Heart right ventricle (tissue), 16 donors: ENCODE measurements at regions not wholly inside any gene's neighbourhood (a gene's known extent, or its start where the extent isn't known, plus 50 kb on each side); places are given as distances from the start of the nearest gene placed in this dataset.

Experiments used
- ATAC-seq, 8 donors: fragments of 200-7000 bp; cut with Tn5 transposase; one replicate each; pipeline ENCODE4 v1.9.1; 2020; ENCODE audit warnings: mild to moderate bottlenecking in 8 of 8, moderate library complexity in 8 of 8, moderate number of reproducible peaks in 1 of 8
- DNase-seq, 2 donors: peaks; one replicate each; pipeline ENCODE4 v3.0.0-alpha.2; 2020
- H3K27ac ChIP-seq, 10 donors: fragments of 200-600 bp; sonication (generic) in 2 of 10; one replicate each; pipeline versions ENCODE4 v1.5.0 to v1.8.0; 2020 to 2022; ENCODE audit warnings: mild to moderate bottlenecking in 3 of 10
- H3K27me3 ChIP-seq, 7 donors: fragments of 200-600 bp; one replicate each; pipeline ENCODE4 v1.8.0; 2021 to 2022; ENCODE audit warnings: mild to moderate bottlenecking in 2 of 7
- H3K36me3 ChIP-seq, 9 donors: fragments of 200-600 bp; sonication (generic) in 1 of 9; one replicate each; pipeline versions ENCODE4 v1.5.0 to v1.8.0; 2020 to 2022; ENCODE audit warnings: mild to moderate bottlenecking in 2 of 9
- H3K4me1 ChIP-seq, 9 donors: fragments of 200-600 bp; sonication (generic) in 1 of 9; one replicate each; pipeline versions ENCODE4 v1.5.0 to v1.8.0; 2020 to 2022; ENCODE audit warnings: mild to moderate bottlenecking in 4 of 9
- H3K4me3 ChIP-seq, 10 donors: fragments of 200-600 bp; sonication (generic) in 2 of 10; one replicate each; pipeline versions ENCODE4 v1.5.0 to v1.8.0; 2020 to 2022; ENCODE audit warnings: mild to moderate bottlenecking in 7 of 10, moderate library complexity in 2 of 10
- H3K9me3 ChIP-seq, 11 donors: fragments of 200-600 bp in 10 of 11; sonication (generic) in 2 of 11; one replicate each; pipeline versions ENCODE4 v1.5.0 to v1.8.0; 2013 to 2022; ENCODE audit warnings: mild to moderate bottlenecking in 2 of 11, control low read depth in 1 of 11, moderate library complexity in 1 of 11
- CTCF ChIP-seq, 9 donors: fragments of 200-600 bp; sonication (generic) in 2 of 9; IDR thresholded peaks; one replicate each; pipeline versions ENCODE4 v1.5.0 to v1.8.0; 2021 to 2022; ENCODE audit warnings: antibody characterized with exemption in 9 of 9, mild to moderate bottlenecking in 5 of 9, moderate library complexity in 1 of 9
- WGBS, 2 donors: extraction: QIAGEN DNeasy Blood & Tissue Kit; methylation state at CpG; one replicate each; pipeline ENCODE4 v1.1.7; 2013; ENCODE audit warnings: inconsistent platforms in 1 of 2; 5-methylcytosine and 5-hydroxymethylcytosine counted together
- intact Hi-C, 10 donors: fragments of 100-400 bp; cut with DNase I; formaldehyde crosslinking; loops; one replicate each; pipeline versions ENCODE4 v1.11.1 to v1.14.2; 2022
- donor health status: Arrhythmogenic right ventricular cardiomyopathy.
- donor health status: ischemic (EF 13 %, LVEDD 7.1; RV severe dilation, severe dysfunction).
- donor health status: healthy with polysubstance abuse.
- donor health status: DM: no; HTN: yes; CAD: no.
- donor health status: DM: no; HTN: no; CAD: no.
- donor health status: ischemic (EF 25% LVEDD 6.9; RV normal size, moderate dysfunction).
- donor health status: ischemic (EF 25% LVEDD 5.7; RV mildly dilated, moderate dysfunction).
- donor health status: healthy.
- donor health status: DM: yes; HTN: yes; CAD: no.
- donor health status: Ischemic cardiomyopathy.
- donor health status: ischemic (EF 35%, LVEDD 5.7; RV mildly dilated, moderate dysfunction).
- donor health status: nonischemic (EF 11% LVEDD 7.7; RV severe dilation, severe dysfunction).
- donor health status: DM: yes; HTN: yes; CAD: no.
- donor health status: PGD.
- donor health status: ischemic (EF 29% LVEDD 5.4; RV normal size, mild dysfunction).
- donor health status: nonischemic (EF 23%, LVEDD 6.1; RV moderate dilation, normal function).

- Histone ChIP-seq H3K27me3 (no peaks in the 10 kb centered on the region), H3K4me3 (no peak overlapping the region), H3K27ac (no peak overlapping the region), H3K4me1 (no peaks in the 10 kb centered on the region), H3K9me3 (peaks cover 0 to 14% (median 0%) of the 10 kb centered on the region in 11 donors), H3K36me3 (no peaks in the 10 kb centered on the region)
- TF ChIP-seq CTCF (IDR thresholded peaks at IDR 0.05) = no peak
- intact Hi-C loops = no loop called here
- 78 to 87% methylated on average over 4 of the region's 4 CpGs for WGBS, 2 donors
- no peak for DNase-seq
- no peak for ATAC-seq
Measured at GRCh38 chr14:86885280-86885679, 1107.7 kb downstream of the GALC start.

GRCh38 chr14:86884498-86884897, 1108.5 kb downstream of the GALC start:
- H3K27ac ChIP-seq = no peak overlapping the region
- no peak for TF ChIP-seq CTCF (IDR thresholded peaks at IDR 0.05)
- H3K27me3 ChIP-seq = no peaks in the 10 kb centered on the region
- H3K4me3 ChIP-seq = no peak overlapping the region
- H3K9me3 ChIP-seq = peaks cover 0 to 21% (median 0%) of the 10 kb centered on the region in 11 donors
- DNase-seq = no peak
- no peaks in the 10 kb centered on the region for H3K4me1 ChIP-seq
- intact Hi-C loops = no loop called here
- ATAC-seq = no peak
- no peaks in the 10 kb centered on the region for H3K36me3 ChIP-seq

GRCh38 chr14:86882818-86883217, 1110.2 kb downstream of the GALC start:
- no peaks in the 10 kb centered on the region for H3K36me3 ChIP-seq

GRCh38 chr14:86865934-86866333, 1127.0 kb downstream of the GALC start:
- H3K27ac ChIP-seq = no peak overlapping the region
- H3K4me1 ChIP-seq = no peaks in the 10 kb centered on the region
- H3K36me3 ChIP-seq = no peaks in the 10 kb centered on the region
- no peak for DNase-seq
- 90 to 95% methylated on average over 3 of the region's 3 CpGs for WGBS, 2 donors
- no peak for TF ChIP-seq CTCF (IDR thresholded peaks at IDR 0.05)
- no peak overlapping the region for H3K4me3 ChIP-seq
- H3K9me3 ChIP-seq = peaks cover 0 to 7% (median 0%) of the 10 kb centered on the region in 11 donors
- intact Hi-C loops = no loop called here
- ATAC-seq = no peak
- no peaks in the 10 kb centered on the region for H3K27me3 ChIP-seq

More at GRCh38 chr14:86882818-86883217, 1110.2 kb downstream of the GALC start:
- Histone ChIP-seq H3K9me3 (peaks cover 0 to 15% (median 0%) of the 10 kb centered on the region in 11 donors), H3K4me3 (no peak overlapping the region), H3K27ac (no peak overlapping the region), H3K4me1 (no peaks in the 10 kb centered on the region), H3K27me3 (no peaks in the 10 kb centered on the region)
- intact Hi-C loops = no loop called here
- no peak for TF ChIP-seq CTCF (IDR thresholded peaks at IDR 0.05)
- no peak for DNase-seq
- 43% methylated on average over 3 of the region's 3 CpGs for WGBS, 2 donors
- ATAC-seq = no peak
